Right lobe of liver (tissue), 6 donors: ENCODE measurements at regions not wholly inside any gene's neighbourhood (a gene's known extent, or its start where the extent isn't known, plus 50 kb on each side); places are given as distances from the start of the nearest gene placed in this dataset.

Experiments used
- ATAC-seq, 4 donors: fragments of 200-7000 bp; cut with Tn5 transposase; one replicate each; pipeline ENCODE4 v1.9.1; 2020; ENCODE audit warnings: mild to moderate bottlenecking in 4 of 4, moderate library complexity in 4 of 4
- DNase-seq, 3 donors: peaks; one replicate each; pipeline ENCODE4 v3.0.0-alpha.2; 2020
- H3K27ac ChIP-seq, 3 donors: fragments of 200-600 bp; one replicate each; pipeline ENCODE4 v1.8.0; 2022
- H3K27me3 ChIP-seq, 2 donors: fragments of 200-600 bp; one replicate each; pipeline ENCODE4 v1.8.0; 2022
- H3K36me3 ChIP-seq, 4 donors: fragments of 200-600 bp; sonication (generic) in 1 of 4; one replicate each; pipeline versions ENCODE4 v1.5.1 to v1.8.0; 2017 to 2022; ENCODE audit warnings: control low read depth in 1 of 4
- H3K4me1 ChIP-seq, 4 donors: fragments of 200-600 bp; sonication (generic) in 1 of 4; one replicate each; pipeline versions ENCODE4 v1.5.1 to v1.8.0; 2017 to 2022; ENCODE audit warnings: control low read depth in 1 of 4
- H3K4me3 ChIP-seq, 3 donors: fragments of 200-600 bp; one replicate each; pipeline ENCODE4 v1.8.0; 2022
- H3K9me3 ChIP-seq, 4 donors: fragments of 200-600 bp; sonication (generic) in 1 of 4; one replicate each; pipeline versions ENCODE4 v1.5.1 to v1.8.0; 2017 to 2022; ENCODE audit warnings: control low read depth in 1 of 4
- CTCF ChIP-seq, 4 donors: fragments of 200-600 bp in 3 of 4; fragments of 450-650 bp in 1 of 4; IDR thresholded peaks; one replicate each; pipeline versions ENCODE4 v1.5.1 to v1.8.0; 2016 to 2022; ENCODE audit warnings: antibody characterized with exemption in 4 of 4, mild to moderate bottlenecking in 2 of 4
- POLR2A ChIP-seq: fragments of 450-650 bp; IDR thresholded peaks from one replicate; pipeline ENCODE4 v1.6.1; 2017; ENCODE audit warnings: antibody characterized with exemption, mild to moderate bottlenecking
- WGBS: methylation state at CpG from one replicate; pipeline ENCODE4 v1.1.6; 2018; ENCODE audit warnings: low coverage, low lambda C conversion rate; ENCODE audit not compliant: insufficient coverage; ENCODE audit errors: missing lambda C conversion rate; 5-methylcytosine and 5-hydroxymethylcytosine counted together
- intact Hi-C, 2 donors: fragments of 100-400 bp; cut with DNase I; formaldehyde crosslinking; loops; one replicate each; pipeline versions ENCODE4 v1.11.2 to v1.14.1; 2022
- donor health status: DM: no; HTN: yes; CAD: no.
- donor health status: DM: no; HTN: no; CAD: no.
- donor health status: DM: no; HTN: no; CAD: no.
- donor health status: DM: no; HTN: yes; CAD: no.
- donor health status: DM: no; HTN: yes; CAD: no.

- DNase-seq (no peak), ATAC-seq (no peak)
- TF ChIP-seq CTCF (IDR thresholded peaks at IDR 0.05) (no peak), POLR2A (no peak)
- Histone ChIP-seq H3K9me3 (no peaks in the 10 kb centered on the region), H3K4me1 (no peaks in the 10 kb centered on the region), H3K27me3 (no peaks in the 10 kb centered on the region), H3K4me3 (no peak overlapping the region), H3K27ac (no peak overlapping the region), H3K36me3 (no peaks in the 10 kb centered on the region)
- intact Hi-C loops: no loop called here
- WGBS: 40% methylated on average over 2 of the region's 2 CpGs
Measured at GRCh38 chr3:102614585-102614984, 179.8 kb downstream of the ZPLD1 start.

GRCh38 chr3:102617381-102617780 is 182.6 kb downstream of the ZPLD1 start:
- 80% methylated on average over 4 of the region's 4 CpGs for WGBS
- no peak for ATAC-seq

GRCh38 chr3:102619361-102619760 is 184.5 kb downstream of the ZPLD1 start:
- WGBS: 80% methylated on average over 1 of the region's 1 CpG
- no peaks in the 10 kb centered on the region for H3K9me3 ChIP-seq
- intact Hi-C loops: no loop called here
- no peaks in the 10 kb centered on the region for H3K4me1 ChIP-seq
- no peaks in the 10 kb centered on the region for H3K36me3 ChIP-seq
- no peak overlapping the region for H3K4me3 ChIP-seq
- H3K27ac ChIP-seq: no peak overlapping the region
- peak in 1 of 4 donors; percentile 25 for ATAC-seq
- TF ChIP-seq CTCF (IDR thresholded peaks at IDR 0.05) (no peak), POLR2A (no peak)
- H3K27me3 ChIP-seq: no peaks in the 10 kb centered on the region
- DNase-seq: no peak

More at GRCh38 chr3:102617381-102617780, 182.6 kb downstream of the ZPLD1 start:
- Histone ChIP-seq H3K4me3 (no peak overlapping the region), H3K36me3 (no peaks in the 10 kb centered on the region), H3K27ac (no peak overlapping the region), H3K4me1 (no peaks in the 10 kb centered on the region), H3K27me3 (no peaks in the 10 kb centered on the region), H3K9me3 (no peaks in the 10 kb centered on the region)
- no peak for DNase-seq
- intact Hi-C loops: no loop called here
- TF ChIP-seq CTCF (IDR thresholded peaks at IDR 0.05) (no peak), POLR2A (no peak)

- intact Hi-C loops: no loop called here
- no peak overlapping the region for H3K4me3 ChIP-seq
- H3K4me1 ChIP-seq: no peaks in the 10 kb centered on the region
- TF ChIP-seq CTCF (IDR thresholded peaks at IDR 0.05): no peak
- no peak for TF ChIP-seq POLR2A
- no peak overlapping the region for H3K27ac ChIP-seq
- DNase-seq: no peak
- no peak for ATAC-seq
- H3K36me3 ChIP-seq: no peaks in the 10 kb centered on the region
- H3K27me3 ChIP-seq: no peaks in the 10 kb centered on the region
- H3K9me3 ChIP-seq: no peaks in the 10 kb centered on the region
Measured at GRCh38 chr3:102629943-102630342, 195.1 kb downstream of the ZPLD1 start.

GRCh38 chr3:102630531-102630930 is 195.7 kb downstream of the ZPLD1 start:
- Histone ChIP-seq H3K27ac (no peak overlapping the region), H3K9me3 (no peaks in the 10 kb centered on the region), H3K4me1 (no peaks in the 10 kb centered on the region), H3K36me3 (no peaks in the 10 kb centered on the region), H3K27me3 (no peaks in the 10 kb centered on the region), H3K4me3 (no peak overlapping the region)
- TF ChIP-seq CTCF (IDR thresholded peaks at IDR 0.05): no peak
- TF ChIP-seq POLR2A: no peak
- DNase-seq (no peak), ATAC-seq (no peak)
- intact Hi-C loops: no loop called here
- WGBS: 39% methylated on average over 6 of the region's 6 CpGs
